ENCODE measurements at regions not wholly inside any gene's neighbourhood (a gene's known extent, or its start where the extent isn't known, plus 50 kb on each side); places are given as distances from the start of the nearest gene placed in this dataset.

DNA sequence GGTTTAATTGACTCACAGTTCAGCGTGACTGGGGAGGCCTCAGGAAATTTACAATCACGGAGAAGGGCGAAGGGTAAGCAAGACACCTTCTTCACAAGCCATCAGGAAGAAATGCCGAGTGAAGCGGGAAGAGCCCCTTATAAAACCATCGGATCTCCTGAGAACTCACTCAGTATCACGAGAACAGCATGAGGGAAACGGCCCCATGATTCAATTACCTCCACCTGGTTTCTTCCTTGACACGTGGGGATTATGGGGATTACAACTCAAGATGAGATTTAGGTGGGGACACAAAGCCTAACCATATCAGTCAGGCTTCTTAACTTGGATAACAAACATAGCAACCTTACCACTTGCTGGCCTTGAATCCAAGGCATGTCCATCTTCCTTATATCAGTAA is 73.6 kb upstream of the FOXN2 start (continued):
- TF ChIP-seq SIN3A (IDR thresholded peaks at IDR 0.05; ENCODE audit: borderline replicate concordance, low read depth, low read length): no peak
- TF ChIP-seq GABPA (IDR thresholded peaks at IDR 0.05; ENCODE audit: low read depth, low read length): no peak
- TF ChIP-seq GABPA (CRISPR knock-in tag; IDR thresholded peaks at IDR 0.05; ENCODE audit: low read depth): no peak
- no peak for TF ChIP-seq SRY (CRISPR knock-in tag; IDR thresholded peaks at IDR 0.05)
- TF ChIP-seq ZNF331 (CRISPR knock-in tag; IDR thresholded peaks at IDR 0.05): no peak
- TF ChIP-seq PRDM15 (CRISPR knock-in tag; IDR thresholded peaks at IDR 0.05): no peak
- TF ChIP-seq ZFX (CRISPR knock-in tag; IDR thresholded peaks at IDR 0.05; ENCODE audit: low read depth): no peak
- no peak for TF ChIP-seq ZNF121 (CRISPR knock-in tag; IDR thresholded peaks at IDR 0.05)
- TF ChIP-seq ARNT2 (CRISPR knock-in tag; IDR thresholded peaks at IDR 0.05; ENCODE audit: low read depth): no peak
- TF ChIP-seq, protein P1, sequence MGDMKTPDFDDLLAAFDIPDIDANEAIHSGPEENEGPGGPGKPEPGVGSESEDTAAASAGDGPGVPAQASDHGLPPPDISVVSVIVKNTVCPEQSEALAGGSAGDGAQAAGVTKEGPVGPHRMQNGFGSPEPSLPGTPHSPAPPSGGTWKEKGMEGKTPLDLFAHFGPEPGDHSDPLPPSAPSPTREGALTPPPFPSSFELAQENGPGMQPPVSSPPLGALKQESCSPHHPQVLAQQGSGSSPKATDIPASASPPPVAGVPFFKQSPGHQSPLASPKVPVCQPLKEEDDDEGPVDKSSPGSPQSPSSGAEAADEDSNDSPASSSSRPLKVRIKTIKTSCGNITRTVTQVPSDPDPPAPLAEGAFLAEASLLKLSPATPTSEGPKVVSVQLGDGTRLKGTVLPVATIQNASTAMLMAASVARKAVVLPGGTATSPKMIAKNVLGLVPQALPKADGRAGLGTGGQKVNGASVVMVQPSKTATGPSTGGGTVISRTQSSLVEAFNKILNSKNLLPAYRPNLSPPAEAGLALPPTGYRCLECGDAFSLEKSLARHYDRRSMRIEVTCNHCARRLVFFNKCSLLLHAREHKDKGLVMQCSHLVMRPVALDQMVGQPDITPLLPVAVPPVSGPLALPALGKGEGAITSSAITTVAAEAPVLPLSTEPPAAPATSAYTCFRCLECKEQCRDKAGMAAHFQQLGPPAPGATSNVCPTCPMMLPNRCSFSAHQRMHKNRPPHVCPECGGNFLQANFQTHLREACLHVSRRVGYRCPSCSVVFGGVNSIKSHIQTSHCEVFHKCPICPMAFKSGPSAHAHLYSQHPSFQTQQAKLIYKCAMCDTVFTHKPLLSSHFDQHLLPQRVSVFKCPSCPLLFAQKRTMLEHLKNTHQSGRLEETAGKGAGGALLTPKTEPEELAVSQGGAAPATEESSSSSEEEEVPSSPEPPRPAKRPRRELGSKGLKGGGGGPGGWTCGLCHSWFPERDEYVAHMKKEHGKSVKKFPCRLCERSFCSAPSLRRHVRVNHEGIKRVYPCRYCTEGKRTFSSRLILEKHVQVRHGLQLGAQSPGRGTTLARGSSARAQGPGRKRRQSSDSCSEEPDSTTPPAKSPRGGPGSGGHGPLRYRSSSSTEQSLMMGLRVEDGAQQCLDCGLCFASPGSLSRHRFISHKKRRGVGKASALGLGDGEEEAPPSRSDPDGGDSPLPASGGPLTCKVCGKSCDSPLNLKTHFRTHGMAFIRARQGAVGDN (CRISPR knock-in tag; IDR thresholded peaks at IDR 0.05): no peak
